ENCODE measurements at regions not wholly inside any gene's neighbourhood (a gene's known extent, or its start where the extent isn't known, plus 50 kb on each side); places are given as distances from the start of the nearest gene placed in this dataset.

DNA sequence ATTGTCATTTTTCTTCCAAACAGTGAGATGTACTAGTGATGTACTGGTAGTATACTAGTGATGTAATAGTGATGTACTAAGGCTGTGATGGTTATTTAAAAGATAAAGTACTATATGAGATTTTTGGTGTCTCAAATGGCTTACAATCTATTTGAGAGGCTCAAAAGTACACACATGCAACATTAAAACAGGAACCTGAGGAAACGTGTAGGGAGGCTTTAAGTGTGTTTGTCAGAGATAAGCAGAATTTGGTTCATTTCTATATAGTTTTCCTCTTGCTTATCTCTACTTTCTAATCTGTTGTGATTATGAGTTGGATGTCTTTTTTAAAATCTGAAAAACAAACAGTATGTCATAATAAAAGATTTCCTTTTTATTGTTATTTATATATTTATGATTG, 100.9 kb upstream of the SERTAD2 start:
- TF ChIP-seq, protein P1, sequence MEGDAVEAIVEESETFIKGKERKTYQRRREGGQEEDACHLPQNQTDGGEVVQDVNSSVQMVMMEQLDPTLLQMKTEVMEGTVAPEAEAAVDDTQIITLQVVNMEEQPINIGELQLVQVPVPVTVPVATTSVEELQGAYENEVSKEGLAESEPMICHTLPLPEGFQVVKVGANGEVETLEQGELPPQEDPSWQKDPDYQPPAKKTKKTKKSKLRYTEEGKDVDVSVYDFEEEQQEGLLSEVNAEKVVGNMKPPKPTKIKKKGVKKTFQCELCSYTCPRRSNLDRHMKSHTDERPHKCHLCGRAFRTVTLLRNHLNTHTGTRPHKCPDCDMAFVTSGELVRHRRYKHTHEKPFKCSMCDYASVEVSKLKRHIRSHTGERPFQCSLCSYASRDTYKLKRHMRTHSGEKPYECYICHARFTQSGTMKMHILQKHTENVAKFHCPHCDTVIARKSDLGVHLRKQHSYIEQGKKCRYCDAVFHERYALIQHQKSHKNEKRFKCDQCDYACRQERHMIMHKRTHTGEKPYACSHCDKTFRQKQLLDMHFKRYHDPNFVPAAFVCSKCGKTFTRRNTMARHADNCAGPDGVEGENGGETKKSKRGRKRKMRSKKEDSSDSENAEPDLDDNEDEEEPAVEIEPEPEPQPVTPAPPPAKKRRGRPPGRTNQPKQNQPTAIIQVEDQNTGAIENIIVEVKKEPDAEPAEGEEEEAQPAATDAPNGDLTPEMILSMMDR (IDR thresholded peaks at IDR 0.05), result no peak
- no peak for TF ChIP-seq POLR2AphosphoS5 (IDR thresholded peaks at IDR 0.05; ENCODE audit: insufficient read depth in 1 of 2, low read depth in 1 of 2)
- TF ChIP-seq POLR2A (IDR thresholded peaks at IDR 0.05), result no peak
